Adrenal gland (tissue), 9 donors: ENCODE measurements at regions not wholly inside any gene's neighbourhood (a gene's known extent, or its start where the extent isn't known, plus 50 kb on each side); places are given as distances from the start of the nearest gene placed in this dataset.
A peak's percentile ranks its signal among the peaks of the same experiment; 100 is the strongest.

Source experiments
- DNase-seq, 7 donors: peaks; one replicate each; pipeline ENCODE4 v3.0.0-alpha.2; 2019 to 2020
- H3K27ac ChIP-seq, 5 donors: fragments of 200-600 bp; sonication (generic) in 4 of 5; 1 replicate in 3 of 5; 2 replicates in 2 of 5; pipeline versions ENCODE4 v1.5.1 to v1.8.0; 2016 to 2020; ENCODE audit warnings: mild to moderate bottlenecking in 1 of 5
- H3K27me3 ChIP-seq: fragments of 200-600 bp; 2 replicates; pipeline ENCODE4 v1.8.0; 2021
- H3K36me3 ChIP-seq, 2 donors: fragments of 200-600 bp; replicated peaks in 1 of 2; 1 replicate in 1 of 2; 2 replicates in 1 of 2; pipeline versions ENCODE4 v1.5.1 to v1.8.0; 2018 to 2022
- H3K4me1 ChIP-seq, 2 donors: fragments of 200-600 bp; replicated peaks in 1 of 2; 1 replicate in 1 of 2; 2 replicates in 1 of 2; pipeline versions ENCODE4 v1.5.1 to v1.8.0; 2018 to 2021
- H3K4me3 ChIP-seq, 4 donors: fragments of 200-600 bp; sonication (generic) in 3 of 4; one replicate each; pipeline ENCODE4 v1.5.1; 2016 to 2018
- H3K9me3 ChIP-seq, 3 donors: fragments of 200-600 bp; sonication (generic) in 1 of 3; replicated peaks in 1 of 3; 1 replicate in 2 of 3; 2 replicates in 1 of 3; pipeline versions ENCODE4 v1.5.1 to v1.8.0; 2016 to 2021
- CTCF ChIP-seq, 6 experiments: fragments of 450-650 bp in 4 of 6; fragments of 200-600 bp in 2 of 6; sonication (generic) in 1 of 6; IDR thresholded peaks; 1 replicate in 5 of 6; 2 replicates in 1 of 6; pipeline versions ENCODE4 v1.5.1 to v1.8.0; 2016 to 2021; ENCODE audit warnings: antibody characterized with exemption in 6 of 6, mild to moderate bottlenecking in 2 of 6, moderate library complexity in 1 of 6
- POLR2A ChIP-seq, 2 donors: fragments of 450-650 bp; IDR thresholded peaks; one replicate each; pipeline ENCODE4 v1.6.1; 2017; ENCODE audit warnings: antibody characterized with exemption in 2 of 2, mild to moderate bottlenecking in 2 of 2, moderate library complexity in 1 of 2
- WGBS, 4 donors: extraction: QIAGEN DNeasy Blood & Tissue Kit in 2 of 4; methylation state at CpG; one replicate each; pipeline versions ENCODE4 v1.1.5 to v1.1.7; 2013 to 2017; 5-methylcytosine and 5-hydroxymethylcytosine counted together
- intact Hi-C, 2 donors: fragments of 100-400 bp; cut with DNase I; formaldehyde crosslinking; loops; one replicate each; pipeline versions ENCODE4 v1.14.1 to v1.15.0; 2022 to 2023
- donor health status: healthy with polysubstance abuse.
- donor health status: Bipolar disorder and iron deficiency.
- donor health status: DM: yes; HTN: yes; CAD: no.
- donor health status: DM: no; HTN: no; CAD: no.
- donor health status: DM: no; HTN: no; CAD: no.

- intact Hi-C loops = no loop called here
- H3K27ac ChIP-seq = no peak overlapping the region
These were observed 169.0 kb upstream of the TSC22D2 start for GRCh38 chr3:150238995-150239619.

GRCh38 chr3:150238048-150238802 is 169.9 kb upstream of the TSC22D2 start:
- no peak for TF ChIP-seq POLR2A (IDR thresholded peaks at IDR 0.05)
- peak overlapping the region in 2 of 5 donors; percentile 79 to 83 for H3K27ac ChIP-seq
- intact Hi-C loops = no loop called here
- H3K4me1 ChIP-seq = peaks cover 23 to 33% of the 10 kb centered on the region in 2 donors
- H3K27me3 ChIP-seq = no peaks in the 10 kb centered on the region
- no peak for DNase-seq
- H3K36me3 ChIP-seq = no peaks in the 10 kb centered on the region
- H3K9me3 ChIP-seq = no peaks in the 10 kb centered on the region
- 79 to 83% (median 81%) methylated on average over 9 of the region's 9 CpGs for WGBS, 4 donors
- H3K4me3 ChIP-seq = no peak overlapping the region

More at GRCh38 chr3:150238995-150239619, 169.0 kb upstream of the TSC22D2 start:
- no peak for DNase-seq
- no peaks in the 10 kb centered on the region for H3K27me3 ChIP-seq
- no peaks in the 10 kb centered on the region for H3K36me3 ChIP-seq
- H3K9me3 ChIP-seq = no peaks in the 10 kb centered on the region
- TF ChIP-seq POLR2A (IDR thresholded peaks at IDR 0.05) (no peak), CTCF (IDR thresholded peaks at IDR 0.05) (no peak)
- 64 to 74% (median 71%) methylated on average over 4 to 5 of the region's 5 CpGs for WGBS, 4 donors
- peaks cover 23 to 26% of the 10 kb centered on the region in 2 donors for H3K4me1 ChIP-seq
- no peak overlapping the region for H3K4me3 ChIP-seq

- Histone ChIP-seq H3K4me3 (no peak overlapping the region), H3K36me3 (no peaks in the 10 kb centered on the region), H3K4me1 (peaks cover 23 to 33% of the 10 kb centered on the region in 2 donors), H3K27ac (peak overlapping the region in 4 of 5 donors; percentile 46 to 83 (median 73)), H3K27me3 (no peaks in the 10 kb centered on the region), H3K9me3 (no peaks in the 10 kb centered on the region)
- TF ChIP-seq CTCF (IDR thresholded peaks at IDR 0.05) (no peak), POLR2A (IDR thresholded peaks at IDR 0.05) (no peak)
- intact Hi-C loops = no loop called here
- WGBS, 4 donors = 17 to 56% (median 46%) methylated on average over 3 of the region's 3 CpGs
- DNase-seq = peak; percentile 82 to 91 (median 89)
These were observed 170.6 kb upstream of the TSC22D2 start for GRCh38 chr3:150237490-150237889.

GRCh38 chr3:150236316-150237082 is 171.6 kb upstream of the TSC22D2 start:
- no peaks in the 10 kb centered on the region for H3K27me3 ChIP-seq
- no peak overlapping the region for H3K4me3 ChIP-seq
- no peak for DNase-seq
- H3K36me3 ChIP-seq = no peaks in the 10 kb centered on the region
- H3K4me1 ChIP-seq = peaks cover 23 to 33% of the 10 kb centered on the region in 2 donors
- 62 to 73% (median 69%) methylated on average over 7 of the region's 7 CpGs for WGBS, 4 donors
- peak overlapping the region in 4 of 5 donors; percentile 46 to 83 (median 73) for H3K27ac ChIP-seq
- no peak for TF ChIP-seq CTCF (IDR thresholded peaks at IDR 0.05)
- no peak for TF ChIP-seq POLR2A (IDR thresholded peaks at IDR 0.05)
- intact Hi-C loops = no loop called here
- no peaks in the 10 kb centered on the region for H3K9me3 ChIP-seq
